GM12878 (cell line): ENCODE measurements at regions not wholly inside any gene's neighbourhood (a gene's known extent, or its start where the extent isn't known, plus 50 kb on each side); places are given as distances from the start of the nearest gene placed in this dataset.

Experiments used
- ATAC-seq: fragments of 200-7000 bp; cut with Tn5 transposase; 3 replicates; pipeline ENCODE4 v1.9.1; 2020; ENCODE audit warnings: mild to moderate bottlenecking, moderate library complexity
- BruUV-seq: library from RNA; stranded (reverse); fragments of 400-500 nt; replicated peaks from 2 replicates; lab custom pipeline; 2021; lab: Mats Ljungman, UMichigan
- CTCF ChIA-PET: fragments of 300-600 bp; sonication (Branson Sonifier 250); formaldehyde crosslinking; extraction: SDS; loops from one replicate; lab custom pipeline; 2021; ENCODE audit warnings: inconsistent platforms; lab: Yijun Ruan, JAX
- POLR2A ChIA-PET: fragments of 350-600 bp; formaldehyde crosslinking; extraction: SDS; loops from one replicate; lab custom pipeline; 2021; ENCODE audit warnings: inconsistent platforms; lab: Charles Lee
- RAD21 ChIA-PET: fragments of 300-600 bp; sonication (Branson Sonifier 250); formaldehyde crosslinking; loops from one replicate; lab custom pipeline; 2023; ENCODE audit warnings: antibody characterized with exemption; ENCODE audit not compliant: unreplicated experiment; lab: Charles Lee
- SMC1A ChIA-PET: fragments of 300-600 bp; sonication (Branson Sonifier 250); formaldehyde crosslinking; loops from one replicate; lab custom pipeline; 2023; ENCODE audit not compliant: unreplicated experiment, uncharacterized antibody; lab: Charles Lee
- DNase-seq: peaks from one replicate; pipeline ENCODE4 v3.0.0-alpha.2; 2011; ENCODE audit warnings: low read depth, low spot score
- FAIRE-seq: peaks from 3 replicates; lab custom pipeline; 2011; peaks lifted over from hg19 to GRCh38; lab: Jason Lieb, UNC
- H2AFZ ChIP-seq: 2 replicates; pipeline ENCODE4 v1.6.0; 2011; ENCODE audit warnings: low read depth, low read length, control low read depth; ENCODE audit not compliant: control insufficient read depth
- H3K27ac ChIP-seq: 2 replicates; pipeline ENCODE4 v1.5.1; 2011; ENCODE audit warnings: control low read depth; ENCODE audit not compliant: control insufficient read depth, insufficient read depth
- H3K27me3 ChIP-seq, 2 experiments: replicated peaks in 1 of 2; 2 replicates each; pipeline versions ENCODE4 v1.6.0 to v1.6.1; 2011; ENCODE audit warnings: low read length in 1 of 2; ENCODE audit not compliant: control insufficient read depth in 2 of 2, insufficient read depth in 2 of 2
- H3K36me3 ChIP-seq, 2 experiments: 2 replicates each; pipeline ENCODE4 v1.5.1; 2011; ENCODE audit warnings: low read length in 1 of 2; ENCODE audit not compliant: control insufficient read depth in 2 of 2, insufficient read depth in 2 of 2
- H3K4me1 ChIP-seq: 2 replicates; pipeline ENCODE4 v1.6.1; 2011; ENCODE audit warnings: mild to moderate bottlenecking, low read length, moderate library complexity, mixed read lengths; ENCODE audit not compliant: control insufficient read depth, insufficient read depth
- H3K4me2 ChIP-seq: 2 replicates; pipeline ENCODE4 v1.6.0; 2011; ENCODE audit warnings: control low read depth; ENCODE audit not compliant: control insufficient read depth, insufficient read depth
- H3K4me3 ChIP-seq: fragments of 200-600 bp; sonication (generic); 2 replicates; pipeline ENCODE4 v1.5.1; 2016
- H3K79me2 ChIP-seq: 2 replicates; pipeline ENCODE4 v1.6.0; 2011; ENCODE audit warnings: low read length; ENCODE audit not compliant: control insufficient read depth, insufficient read depth
- H3K9ac ChIP-seq: 2 replicates; pipeline ENCODE4 v1.8.0; 2011; ENCODE audit warnings: low read length, control low read depth, mixed read lengths; ENCODE audit not compliant: control insufficient read depth, insufficient read depth
- H3K9me3 ChIP-seq: replicated peaks from 3 replicates; pipeline ENCODE4 v1.5.1; 2011; ENCODE audit warnings: mild to moderate bottlenecking, low read length; ENCODE audit not compliant: control insufficient read depth, insufficient read depth
- H4K20me1 ChIP-seq: 2 replicates; pipeline ENCODE4 v1.6.0; 2011; ENCODE audit not compliant: control insufficient read depth, insufficient read depth
- EP300 ChIP-seq, 2 experiments: fragments of 150-350 bp in 1 of 2; IDR thresholded peaks; 2 replicates each; pipeline ENCODE4 v1.6.1; 2011 to 2012; ENCODE audit warnings: low read depth in 2 of 2, low read length in 2 of 2, borderline replicate concordance in 1 of 2, improper control_type of control experiment in 1 of 2, inconsistent platforms in 1 of 2; ENCODE audit not compliant: control insufficient read depth in 1 of 2
- EZH2 ChIP-seq: IDR thresholded peaks from 2 replicates; pipeline ENCODE4 v1.6.1; 2012; ENCODE audit warnings: low read depth, mild to moderate bottlenecking, control low read depth, inconsistent platforms, low read length, borderline replicate concordance; ENCODE audit not compliant: control insufficient read depth
- HDGF ChIP-seq: fragments of 450-650 bp; IDR thresholded peaks from 2 replicates; pipeline ENCODE4 v1.6.1; 2016; ENCODE audit warnings: antibody characterized with exemption
- IKZF1 ChIP-seq: fragments of 450-650 bp; conservative IDR thresholded peaks from 2 replicates; pipeline ENCODE4 v1.6.1; 2017; ENCODE audit warnings: antibody characterized with exemption, mild to moderate bottlenecking
- MTA3 ChIP-seq: IDR thresholded peaks from 2 replicates; pipeline ENCODE4 v1.6.1; 2012; ENCODE audit warnings: low read length, inconsistent platforms, borderline replicate concordance
- MYC ChIP-seq: IDR thresholded peaks from 2 replicates; pipeline ENCODE4 v1.6.1; 2011; ENCODE audit warnings: mild to moderate bottlenecking, low read length, moderate library complexity, inconsistent platforms; ENCODE audit not compliant: insufficient read depth, insufficient replicate concordance, insufficient read length, severe bottlenecking
- NBN ChIP-seq: fragments of 450-650 bp; IDR thresholded peaks from 2 replicates; pipeline ENCODE4 v1.6.1; 2016
- PAX8 ChIP-seq: fragments of 450-650 bp; IDR thresholded peaks from 2 replicates; pipeline ENCODE4 v1.6.1; 2017; ENCODE audit warnings: mild to moderate bottlenecking, moderate library complexity
- PBX3 ChIP-seq: IDR thresholded peaks from 2 replicates; pipeline ENCODE4 v1.6.1; 2011; ENCODE audit warnings: mild to moderate bottlenecking, low read depth, low read length, moderate library complexity; ENCODE audit not compliant: insufficient replicate concordance
- PML ChIP-seq: IDR thresholded peaks from 2 replicates; pipeline ENCODE4 v1.6.1; 2012; ENCODE audit warnings: low read length, inconsistent platforms
- POU2F2 ChIP-seq: IDR thresholded peaks from 3 replicates; pipeline ENCODE4 v1.6.1; 2011; ENCODE audit warnings: low read depth, mild to moderate bottlenecking, low read length, borderline replicate concordance
- SMAD1 ChIP-seq: fragments of 450-650 bp; IDR thresholded peaks from 2 replicates; pipeline ENCODE4 v1.6.1; 2018; ENCODE audit warnings: mild to moderate bottlenecking, low read depth; ENCODE audit not compliant: partially characterized antibody
- SREBF2 ChIP-seq: IDR thresholded peaks from 2 replicates; pipeline ENCODE4 v1.6.1; 2012; ENCODE audit warnings: mild to moderate bottlenecking, low read length
- TBL1XR1 ChIP-seq: IDR thresholded peaks from 2 replicates; pipeline ENCODE4 v1.6.1; 2012; ENCODE audit warnings: low read depth, low read length, improper control_type of control experiment
- TCF3 ChIP-seq: IDR thresholded peaks from 2 replicates; pipeline ENCODE4 v1.6.1; 2012; ENCODE audit warnings: low read depth, mild to moderate bottlenecking, low read length, borderline replicate concordance; ENCODE audit not compliant: insufficient read depth
- WGBS: methylation state at CpG from one replicate; pipeline ENCODE4 v1.1.6; 2016; ENCODE audit warnings: low lambda C conversion rate; ENCODE audit not compliant: insufficient replicate concordance, insufficient coverage; ENCODE audit errors: missing lambda C conversion rate; 5-methylcytosine and 5-hydroxymethylcytosine counted together
- in situ Hi-C: fragments of 300-500 bp; cut with MboI; formaldehyde crosslinking; loops from 9 replicates; pipeline ENCODE4 v1.14.3; 2018; ENCODE audit warnings: mixed read lengths
- intact Hi-C: fragments of 100-400 bp; cut with micrococcal nuclease; formaldehyde crosslinking; loops from one replicate; pipeline ENCODE4 v1.14.2; 2022; ENCODE audit not compliant: unreplicated experiment

- ChIA-PET POLR2A (no interaction called here), RAD21 (no interaction called here), SMC1A (no interaction called here), CTCF (no interaction called here)
- H3K9ac ChIP-seq: no peak overlapping the region
- ATAC-seq (no peak), DNase-seq (no peak), FAIRE-seq (no peak)
- TF ChIP-seq POU2F2 (no peak), IKZF1 (no peak), MTA3 (no peak), TCF3 (no peak), HDGF (no peak), PBX3 (no peak), MYC (no peak), SREBF2 (no peak), PAX8 (no peak), TBL1XR1 (no peak), NBN (no peak), EZH2 (no peak), EP300 (IDR thresholded peaks at IDR 0.05; ENCODE audit: borderline replicate concordance in 1 of 2, control insufficient read depth in 1 of 2, low read depth in 2 of 2, low read length in 2 of 2) (no peak), PML (no peak), SMAD1 (no peak)
- no peaks in the 10 kb centered on the region for H3K27me3 ChIP-seq
- H3K4me2 ChIP-seq: no peak overlapping the region
- H2AFZ ChIP-seq: no peak overlapping the region
- in situ Hi-C loops (no loop called here), intact Hi-C loops (no loop called here)
- 52% methylated on average over 7 of the region's 7 CpGs for WGBS
- H3K4me3 ChIP-seq: no peak overlapping the region
- no peaks in the 10 kb centered on the region for H3K4me1 ChIP-seq
- no peaks in the 10 kb centered on the region for H3K36me3 ChIP-seq
- H3K27ac ChIP-seq: no peak overlapping the region
- no peaks in the 10 kb centered on the region for H3K79me2 ChIP-seq
- BruUV-seq: no TSS peak
- H4K20me1 ChIP-seq: no peaks in the 10 kb centered on the region
- no peaks in the 10 kb centered on the region for H3K9me3 ChIP-seq
Observed at GRCh38 chr18:6595666-6596065, 133.8 kb upstream of the ARHGAP28 start.
